Loucy (cell line): ENCODE measurements at regions not wholly inside any gene's neighbourhood (a gene's known extent, or its start where the extent isn't known, plus 50 kb on each side); places are given as distances from the start of the nearest gene placed in this dataset.

ENCODE experiments used
- H2AFZ ChIP-seq: fragments of 200-600 bp; sonication (generic); 2 replicates; pipeline ENCODE4 v1.6.0; 2016; ENCODE audit warnings: antibody characterized with exemption, mild to moderate bottlenecking, low read length, moderate library complexity
- H3F3A ChIP-seq: fragments of 200-600 bp; 2 replicates; pipeline ENCODE4 v1.6.0; 2016; ENCODE audit warnings: antibody characterized with exemption, low read depth, mild to moderate bottlenecking
- H3K27me3 ChIP-seq: fragments of 200-600 bp; sonication (generic); 2 replicates; pipeline ENCODE4 v1.6.1; 2014; ENCODE audit warnings: low read length, mild to moderate bottlenecking; ENCODE audit not compliant: insufficient read depth, poor library complexity, severe bottlenecking
- H3K36me3 ChIP-seq: fragments of 200-600 bp; sonication (generic); 2 replicates; pipeline ENCODE4 v1.6.1; 2016; ENCODE audit warnings: low read length; ENCODE audit not compliant: insufficient read depth
- H3K4me1 ChIP-seq: fragments of 200-600 bp; sonication (generic); 2 replicates; pipeline ENCODE4 v1.5.1; 2014; ENCODE audit warnings: low read length, mild to moderate bottlenecking; ENCODE audit not compliant: insufficient read depth, poor library complexity, severe bottlenecking
- H3K4me2 ChIP-seq: fragments of 200-600 bp; sonication (generic); 2 replicates; pipeline ENCODE4 v1.6.0; 2014; ENCODE audit warnings: antibody characterized with exemption, low read length, low read depth, mild to moderate bottlenecking; ENCODE audit not compliant: poor library complexity, severe bottlenecking
- H3K4me3 ChIP-seq: fragments of 200-600 bp; sonication (generic); 2 replicates; pipeline ENCODE4 v1.5.1; 2014; ENCODE audit warnings: low read length, mild to moderate bottlenecking, mixed read lengths; ENCODE audit not compliant: poor library complexity, severe bottlenecking
- H3K79me2 ChIP-seq: fragments of 200-600 bp; sonication (generic); 2 replicates; pipeline ENCODE4 v1.6.1; 2014; ENCODE audit warnings: low read length; ENCODE audit not compliant: insufficient read depth
- H3K9ac ChIP-seq: fragments of 200-600 bp; sonication (generic); 2 replicates; pipeline ENCODE4 v1.6.0; 2014; ENCODE audit warnings: mild to moderate bottlenecking, low read depth, low read length, moderate library complexity; ENCODE audit not compliant: poor library complexity, severe bottlenecking
- H3K9me2 ChIP-seq: fragments of 200-600 bp; sonication (generic); replicated peaks from 2 replicates; pipeline ENCODE4 v1.6.1; 2016; ENCODE audit warnings: low read depth, low read length, mixed read lengths
- H3K9me3 ChIP-seq: fragments of 200-600 bp; sonication (generic); 2 replicates; pipeline ENCODE4 v1.6.1; 2014; ENCODE audit warnings: mild to moderate bottlenecking, antibody characterized with exemption, low read length, low read depth; ENCODE audit not compliant: insufficient read depth
- H4K20me1 ChIP-seq: fragments of 200-600 bp; sonication (generic); 2 replicates; pipeline ENCODE4 v1.6.0; 2014; ENCODE audit warnings: antibody characterized with exemption, low read length, mild to moderate bottlenecking; ENCODE audit not compliant: insufficient read depth, poor library complexity, severe bottlenecking
- EZH2phosphoT487 ChIP-seq: fragments of 200-600 bp; IDR thresholded peaks from 2 replicates; pipeline ENCODE4 v1.6.1; 2018; ENCODE audit warnings: antibody characterized with exemption, mild to moderate bottlenecking, moderate library complexity, borderline replicate concordance
- TF ChIP-seq, protein P1 (sequence below): fragments of 200-600 bp; sonication (generic); conservative IDR thresholded peaks from 2 replicates; pipeline ENCODE4 v1.5.1; 2014; ENCODE audit warnings: mild to moderate bottlenecking, antibody characterized with exemption, low read length

DNA sequence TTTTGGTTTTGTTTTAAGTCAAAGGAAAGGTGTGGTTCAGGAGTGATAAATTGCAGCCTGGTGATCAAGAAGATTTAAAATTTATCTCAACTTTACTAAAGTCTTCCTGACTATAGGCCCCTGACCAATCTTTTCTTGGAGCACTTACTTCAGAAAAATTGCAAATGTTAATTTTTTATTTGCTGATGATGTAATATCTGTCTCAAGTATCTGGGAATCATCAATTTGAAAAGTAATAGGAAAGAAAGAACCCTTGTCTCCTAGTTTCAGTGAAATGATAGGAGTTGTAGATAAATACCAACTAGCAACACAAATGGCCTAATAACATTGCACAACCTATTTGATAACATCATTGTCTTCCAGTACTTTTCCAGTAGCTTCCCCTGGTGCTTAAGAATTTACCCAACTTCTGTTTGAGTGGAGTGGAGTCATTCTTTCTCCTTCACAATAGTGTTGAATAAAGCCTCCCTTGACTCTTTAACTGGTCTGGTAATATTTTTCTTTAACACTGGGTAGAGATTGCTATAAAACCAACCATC, 648.3 kb upstream of the ADGRB3 start:
- TF ChIP-seq EZH2phosphoT487, result no peak
- TF ChIP-seq, protein P1, sequence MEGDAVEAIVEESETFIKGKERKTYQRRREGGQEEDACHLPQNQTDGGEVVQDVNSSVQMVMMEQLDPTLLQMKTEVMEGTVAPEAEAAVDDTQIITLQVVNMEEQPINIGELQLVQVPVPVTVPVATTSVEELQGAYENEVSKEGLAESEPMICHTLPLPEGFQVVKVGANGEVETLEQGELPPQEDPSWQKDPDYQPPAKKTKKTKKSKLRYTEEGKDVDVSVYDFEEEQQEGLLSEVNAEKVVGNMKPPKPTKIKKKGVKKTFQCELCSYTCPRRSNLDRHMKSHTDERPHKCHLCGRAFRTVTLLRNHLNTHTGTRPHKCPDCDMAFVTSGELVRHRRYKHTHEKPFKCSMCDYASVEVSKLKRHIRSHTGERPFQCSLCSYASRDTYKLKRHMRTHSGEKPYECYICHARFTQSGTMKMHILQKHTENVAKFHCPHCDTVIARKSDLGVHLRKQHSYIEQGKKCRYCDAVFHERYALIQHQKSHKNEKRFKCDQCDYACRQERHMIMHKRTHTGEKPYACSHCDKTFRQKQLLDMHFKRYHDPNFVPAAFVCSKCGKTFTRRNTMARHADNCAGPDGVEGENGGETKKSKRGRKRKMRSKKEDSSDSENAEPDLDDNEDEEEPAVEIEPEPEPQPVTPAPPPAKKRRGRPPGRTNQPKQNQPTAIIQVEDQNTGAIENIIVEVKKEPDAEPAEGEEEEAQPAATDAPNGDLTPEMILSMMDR, result no peak
- Histone ChIP-seq H3K9me2 (no peaks in the 10 kb centered on the region), H3K4me2 (no peak overlapping the region), H3F3A (no peaks in the 10 kb centered on the region), H3K79me2 (no peaks in the 10 kb centered on the region), H3K4me1 (no peaks in the 10 kb centered on the region), H3K36me3 (no peaks in the 10 kb centered on the region), H2AFZ (no peak overlapping the region), H3K4me3 (no peak overlapping the region), H3K9ac (no peak overlapping the region), H4K20me1 (no peaks in the 10 kb centered on the region), H3K9me3 (no peaks in the 10 kb centered on the region), H3K27me3 (no peaks in the 10 kb centered on the region)

DNA sequence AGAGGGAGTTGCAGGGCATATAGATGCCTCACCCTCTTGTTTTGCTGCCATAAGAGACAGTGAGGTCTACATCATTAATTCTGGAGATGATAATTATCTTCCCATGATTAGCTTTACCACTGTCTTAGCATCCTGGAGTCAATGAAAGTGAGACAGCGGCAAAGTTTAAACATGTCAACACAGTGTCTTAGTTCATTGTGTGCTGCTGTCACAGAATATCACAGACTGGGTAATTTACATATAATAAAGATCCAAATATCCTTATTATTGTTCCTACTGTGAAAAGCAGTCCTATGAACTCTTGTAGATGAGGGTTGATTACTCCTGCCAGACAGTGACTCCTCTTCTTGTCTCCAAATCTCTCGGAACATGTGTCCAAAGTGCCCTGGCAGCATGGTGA, 658.6 kb upstream of the ADGRB3 start:
- Histone ChIP-seq H3K36me3 (no peaks in the 10 kb centered on the region), H3K9me3 (no peaks in the 10 kb centered on the region), H3K9me2 (no peaks in the 10 kb centered on the region), H4K20me1 (no peaks in the 10 kb centered on the region), H3K27me3 (no peaks in the 10 kb centered on the region), H3F3A (no peaks in the 10 kb centered on the region), H3K4me2 (no peak overlapping the region), H3K79me2 (no peaks in the 10 kb centered on the region), H3K4me1 (no peaks in the 10 kb centered on the region), H3K9ac (no peak overlapping the region), H3K4me3 (no peak overlapping the region), H2AFZ (no peak overlapping the region)
- TF ChIP-seq, protein P1, result no peak
- TF ChIP-seq EZH2phosphoT487, result no peak

DNA sequence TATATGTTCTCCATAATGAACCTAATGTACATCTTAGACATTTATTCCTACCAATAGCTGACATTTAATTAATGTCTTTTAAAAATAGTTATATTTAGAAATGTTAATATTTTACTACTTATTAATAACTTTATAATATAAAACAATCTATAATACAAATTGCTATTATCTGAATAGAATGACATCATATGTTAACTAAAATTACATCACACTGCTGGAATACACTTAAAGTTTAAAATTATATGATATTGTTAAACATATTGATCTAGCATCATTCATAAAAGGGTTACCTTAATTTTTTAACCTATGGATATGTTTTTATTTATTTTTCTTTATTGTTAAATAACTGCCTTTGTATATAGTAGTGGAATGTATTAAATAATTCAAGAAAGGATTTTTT, 660.2 kb upstream of the ADGRB3 start:
- Histone ChIP-seq H4K20me1 (no peaks in the 10 kb centered on the region), H3K9me3 (no peaks in the 10 kb centered on the region), H3K4me1 (no peaks in the 10 kb centered on the region), H3K79me2 (no peaks in the 10 kb centered on the region), H3F3A (no peaks in the 10 kb centered on the region), H3K27me3 (no peaks in the 10 kb centered on the region), H3K4me2 (no peak overlapping the region), H3K9me2 (no peaks in the 10 kb centered on the region), H3K4me3 (no peak overlapping the region), H3K36me3 (no peaks in the 10 kb centered on the region), H2AFZ (no peak overlapping the region), H3K9ac (no peak overlapping the region)
- TF ChIP-seq, protein P1, result no peak
- no peak for TF ChIP-seq EZH2phosphoT487
